GM19324 (cell line): ENCODE measurements at regions not wholly inside any gene's neighbourhood (a gene's known extent, or its start where the extent isn't known, plus 50 kb on each side); places are given as distances from the start of the nearest gene placed in this dataset.
"Not testable (repeated sequence)": the region's sequence is repeated elsewhere in the genome, so short reads cannot be mapped to it uniquely, and the experiment has no call there.

Experiments
- ATAC-seq: cut with Tn5 transposase; IDR thresholded peaks from one replicate; pipeline ENCODE4 v1.9.1; 2021; ENCODE audit warnings: mild to moderate bottlenecking, moderate library complexity; ENCODE audit not compliant: unreplicated experiment, low FRiP score

DNA sequence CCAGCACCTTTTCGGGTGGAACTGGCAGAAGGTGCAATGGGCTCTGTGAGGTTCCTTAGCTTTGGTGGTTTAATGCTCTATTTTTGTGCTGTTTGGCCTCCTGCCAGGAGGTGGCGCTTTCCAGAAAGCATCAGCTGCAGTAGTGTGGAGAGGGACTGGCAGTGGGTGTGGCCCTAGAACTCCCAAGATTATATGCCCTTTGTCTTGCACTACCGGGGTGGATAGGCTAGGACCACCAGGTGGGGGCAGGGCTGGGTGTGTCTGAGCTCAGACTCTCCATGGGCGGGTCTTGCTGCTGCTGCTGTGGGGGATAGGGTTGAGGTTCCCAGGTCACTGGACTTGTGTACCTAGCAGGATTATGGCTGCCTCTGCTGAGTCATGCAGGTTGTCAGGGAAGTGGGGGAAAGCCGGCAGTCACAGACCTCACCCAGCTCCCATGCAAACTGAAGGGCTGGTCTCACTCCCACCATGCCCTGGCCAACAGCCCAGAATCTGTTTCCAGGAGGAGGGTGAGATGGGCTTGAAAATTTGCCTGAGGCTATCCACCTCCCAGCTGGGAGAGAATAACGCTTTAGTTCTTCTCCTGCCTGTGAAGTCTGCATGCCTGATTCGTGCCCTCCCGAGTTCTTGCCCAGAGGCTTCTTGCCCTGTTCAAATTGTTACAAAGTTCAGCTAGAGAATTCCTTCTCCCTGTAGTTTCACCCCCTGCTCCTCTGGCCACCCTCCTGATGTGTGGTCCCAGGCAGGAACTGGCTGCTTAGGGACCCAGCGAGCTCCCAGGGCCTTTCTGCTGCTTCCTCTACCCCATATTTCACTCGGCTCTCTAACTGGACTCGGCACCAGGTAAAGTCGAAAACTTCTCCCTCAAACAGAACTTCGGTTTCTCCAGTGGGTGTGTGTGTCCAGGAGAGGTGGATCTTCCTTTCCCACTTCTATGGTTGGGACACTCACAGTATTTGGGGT lies 76.5 kb upstream of the BTG3 start:
- no peak for ATAC-seq

DNA sequence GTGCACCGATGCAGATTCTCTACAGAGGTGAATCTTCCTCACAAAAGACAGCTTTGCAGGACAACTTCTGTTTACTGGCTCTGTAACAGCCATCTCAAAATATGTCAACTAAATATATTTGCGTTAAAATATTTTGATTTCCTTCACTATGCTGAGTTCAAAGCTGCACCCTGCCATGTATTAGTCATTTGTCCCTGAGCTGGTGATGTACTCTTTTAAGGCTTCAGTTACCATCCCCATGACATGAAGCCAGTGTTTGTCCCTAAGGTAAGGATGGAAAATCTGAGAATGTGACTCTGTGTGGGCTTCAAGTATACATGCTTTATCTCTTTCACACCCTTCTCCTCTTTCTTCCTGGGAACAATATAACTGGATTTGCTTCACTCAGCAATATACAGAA lies 70.2 kb upstream of the BTG3 start:
- no peak for ATAC-seq

DNA sequence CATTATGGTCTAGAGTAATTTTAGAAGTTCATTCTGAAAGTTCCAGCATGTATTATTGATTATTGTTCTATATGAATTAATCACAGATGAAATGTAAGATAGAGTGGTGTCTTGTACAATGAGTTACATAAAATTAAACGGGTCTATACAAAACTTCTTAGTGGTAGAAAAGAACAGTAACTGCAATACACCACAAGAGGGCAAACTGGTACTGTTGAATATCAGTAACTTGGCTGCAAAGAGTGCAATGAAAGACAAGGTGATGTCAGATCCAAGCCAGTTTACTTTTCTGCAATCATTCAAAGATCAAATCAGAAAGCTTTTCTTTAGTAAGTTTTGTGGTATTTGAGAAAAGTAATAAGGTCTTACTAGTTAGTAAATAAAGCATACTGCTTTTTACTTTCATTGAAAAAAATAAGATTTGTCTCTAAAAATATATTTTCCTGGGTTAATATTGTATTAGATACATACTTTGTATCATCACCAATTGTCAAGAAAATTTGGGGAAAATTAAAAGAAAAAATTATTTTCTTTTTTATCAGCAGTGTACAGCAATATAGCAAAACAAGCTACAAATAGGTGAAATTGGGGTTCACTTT lies 66.4 kb upstream of the BTG3 start:
- no peak for ATAC-seq

DNA sequence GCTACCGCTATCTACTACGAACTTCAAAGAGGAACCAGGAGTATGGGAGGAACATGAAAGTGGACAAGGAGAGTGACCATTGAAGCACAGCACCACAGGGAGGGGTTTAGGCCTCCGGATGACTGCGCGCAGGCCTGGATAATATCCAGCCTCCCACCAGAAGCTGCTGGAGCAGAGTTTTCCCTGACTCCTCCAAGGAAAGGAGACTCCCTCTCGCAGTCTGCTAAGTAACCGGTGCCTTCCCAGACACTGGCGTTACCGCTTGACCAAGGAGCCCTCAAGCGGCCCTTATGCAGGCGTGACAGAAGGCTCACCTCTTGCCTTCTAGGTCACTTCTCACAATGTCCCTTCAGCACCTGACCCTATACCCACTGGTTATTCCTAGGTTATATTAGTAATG lies 64.2 kb upstream of the BTG3 start:
- ATAC-seq: not testable (repeated sequence)

GRCh38 chr21:17674106-17674505 lies 61.4 kb upstream of the BTG3 start:
- ATAC-seq: no peak

DNA sequence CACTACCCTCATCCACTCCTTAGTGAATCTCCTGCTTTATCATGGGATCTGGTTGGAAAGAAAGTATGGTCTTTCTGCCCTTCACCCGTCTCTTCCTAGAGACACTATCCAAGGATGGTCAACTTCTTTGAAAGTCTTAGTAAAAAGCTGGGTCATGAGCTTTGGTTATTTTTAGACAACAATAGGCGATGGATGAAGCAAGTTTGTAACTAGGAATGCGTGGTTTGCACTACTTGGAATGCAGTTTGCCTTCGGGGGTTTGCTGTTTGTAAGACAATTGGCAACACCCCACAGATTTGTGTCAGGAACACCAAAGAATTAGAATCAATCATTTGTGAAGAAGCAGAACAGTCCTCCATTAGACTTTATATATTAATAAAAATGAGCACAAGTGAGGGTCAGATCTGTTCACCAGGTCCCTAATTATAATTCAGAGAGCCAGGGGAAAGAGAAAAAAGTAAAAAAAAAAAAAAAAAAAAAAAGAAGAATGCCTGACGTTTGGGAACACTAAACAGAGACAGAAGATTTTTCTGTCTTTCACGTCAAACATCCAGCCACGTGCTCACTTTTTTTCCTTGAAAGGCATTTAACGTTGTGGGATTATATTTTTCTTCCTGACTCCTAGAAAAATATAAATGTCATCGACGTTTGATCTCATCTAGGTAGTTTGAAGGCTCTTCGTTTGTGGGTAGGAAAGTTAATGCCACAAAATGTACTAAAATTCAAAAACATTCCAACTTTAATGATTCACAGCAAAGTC lies 60.7 kb upstream of the BTG3 start:
- ATAC-seq: no peak

DNA sequence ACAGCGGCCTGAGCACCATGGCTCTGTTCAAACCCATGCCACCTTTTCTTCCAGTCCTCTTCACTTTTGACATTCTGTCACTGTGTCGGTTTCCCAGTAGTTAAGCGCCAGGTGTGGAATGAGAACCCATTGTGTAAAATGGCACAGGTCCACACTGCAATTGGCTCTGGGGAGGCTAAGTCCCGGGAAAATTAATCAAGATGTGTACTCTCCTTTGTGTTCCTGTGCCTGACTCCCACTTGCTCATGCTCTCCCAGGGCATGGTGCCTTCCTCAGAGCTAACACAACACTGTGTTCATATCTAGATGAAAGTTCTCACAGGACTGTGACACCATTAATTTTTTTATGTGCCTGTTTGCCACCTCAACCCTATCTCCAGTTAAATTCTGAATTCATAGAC lies 59.0 kb upstream of the BTG3 start:
- no peak for ATAC-seq

GRCh38 chr21:17668479-17669140 lies 55.9 kb upstream of the BTG3 start:
- ATAC-seq: no peak

DNA sequence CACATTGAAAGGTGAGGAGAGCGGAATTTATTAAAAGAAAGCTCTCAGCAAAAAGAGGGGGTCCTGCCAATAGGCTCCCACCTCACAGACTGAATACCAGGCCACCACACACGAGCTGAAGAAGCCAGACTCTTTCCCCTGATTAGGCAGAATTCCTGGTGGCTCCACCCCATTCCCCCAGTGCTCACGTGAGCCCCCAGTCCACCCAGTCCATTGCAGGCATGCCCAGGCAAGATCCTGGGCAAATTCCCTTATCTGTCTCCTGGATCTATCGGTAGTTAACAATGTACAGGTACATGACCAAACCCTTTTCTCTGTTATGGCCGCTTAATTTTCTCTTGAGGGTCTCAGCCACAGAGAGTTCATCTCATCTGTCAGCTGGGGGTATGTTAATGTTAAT lies 54.6 kb upstream of the BTG3 start:
- ATAC-seq: no peak
